GM19025 (cell line): ENCODE measurements at regions not wholly inside any gene's neighbourhood (a gene's known extent, or its start where the extent isn't known, plus 50 kb on each side); places are given as distances from the start of the nearest gene placed in this dataset.

Experiments used
- ATAC-seq: cut with Tn5 transposase; IDR thresholded peaks from one replicate; pipeline ENCODE4 v1.9.1; 2021; ENCODE audit warnings: mild to moderate bottlenecking, low read depth, moderate library complexity; ENCODE audit not compliant: unreplicated experiment

- no peak for ATAC-seq
These were observed 855.1 kb upstream of the TENM3 start for GRCh38 chr4:181388061-181388460.

- no peak for ATAC-seq
These were observed 826.2 kb upstream of the TENM3 start for GRCh38 chr4:181416966-181417365.

DNA sequence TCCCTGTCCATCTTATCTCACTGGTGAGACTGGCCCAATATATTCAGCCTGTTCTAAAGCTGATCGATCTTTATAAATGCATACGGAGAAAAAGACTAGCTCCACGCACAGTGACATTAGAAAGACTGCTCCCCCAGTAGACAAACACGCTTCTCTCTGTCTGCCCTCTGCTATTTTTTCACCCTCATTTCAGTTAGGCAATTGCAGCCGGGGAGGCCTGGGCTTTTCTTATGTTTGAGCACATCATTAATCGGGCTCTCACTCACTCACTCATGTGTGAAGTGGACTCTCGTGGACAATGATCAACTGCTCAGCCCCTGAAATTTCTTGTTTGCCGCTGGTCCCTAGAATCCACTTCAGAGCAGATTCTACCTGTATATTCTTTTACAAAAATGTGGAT, 824.7 kb upstream of the TENM3 start:
- no peak for ATAC-seq

DNA sequence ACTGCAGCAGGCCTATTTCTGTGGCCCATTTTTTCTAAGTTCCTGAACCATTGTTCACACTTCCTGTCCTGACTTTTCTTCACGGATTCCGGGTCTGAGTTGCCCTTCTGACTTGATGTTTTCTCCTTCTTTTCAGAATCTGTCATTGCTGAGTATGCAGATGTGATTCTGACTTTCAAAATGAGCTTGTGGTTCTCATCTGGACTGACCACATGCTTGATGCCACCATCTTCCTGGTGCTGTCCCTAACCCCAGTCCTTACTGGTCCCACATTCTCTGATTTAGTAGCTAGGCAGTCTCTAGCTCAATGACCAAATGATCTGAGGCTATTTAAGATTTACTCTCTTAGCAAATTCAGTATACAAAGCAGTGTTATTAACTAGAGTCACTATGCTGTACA, 822.3 kb upstream of the TENM3 start:
- ATAC-seq = no peak

DNA sequence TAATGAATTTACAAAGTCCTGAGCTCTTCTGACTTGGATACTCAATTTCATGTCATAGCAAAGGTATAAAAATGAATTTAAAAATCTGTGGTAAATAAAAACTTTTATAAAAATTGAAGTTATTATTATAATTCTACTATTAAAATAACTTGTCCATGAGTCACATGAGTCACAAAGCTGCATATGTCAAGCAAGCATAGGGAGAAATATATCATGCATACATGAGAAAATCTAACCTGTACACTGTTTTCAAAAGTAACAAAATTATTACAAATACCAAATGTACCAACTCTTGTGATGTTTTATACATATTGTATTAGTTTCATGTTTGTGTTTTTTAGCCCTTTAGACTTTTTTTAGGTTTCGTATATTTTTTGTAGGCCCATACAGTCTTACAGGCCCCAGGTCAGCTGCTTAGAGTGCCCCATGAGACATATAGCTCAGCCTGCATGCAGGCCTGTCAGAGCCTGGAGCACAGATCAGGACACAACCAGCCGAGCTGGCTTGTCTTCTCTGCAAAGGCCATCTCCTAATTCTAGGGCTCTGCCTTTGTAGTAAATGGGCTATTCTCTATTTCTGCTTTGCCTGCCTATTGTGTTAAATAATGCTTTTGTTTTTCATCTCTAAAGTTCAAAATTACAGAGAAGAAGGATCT, 818.7 kb upstream of the TENM3 start:
- no peak for ATAC-seq

DNA sequence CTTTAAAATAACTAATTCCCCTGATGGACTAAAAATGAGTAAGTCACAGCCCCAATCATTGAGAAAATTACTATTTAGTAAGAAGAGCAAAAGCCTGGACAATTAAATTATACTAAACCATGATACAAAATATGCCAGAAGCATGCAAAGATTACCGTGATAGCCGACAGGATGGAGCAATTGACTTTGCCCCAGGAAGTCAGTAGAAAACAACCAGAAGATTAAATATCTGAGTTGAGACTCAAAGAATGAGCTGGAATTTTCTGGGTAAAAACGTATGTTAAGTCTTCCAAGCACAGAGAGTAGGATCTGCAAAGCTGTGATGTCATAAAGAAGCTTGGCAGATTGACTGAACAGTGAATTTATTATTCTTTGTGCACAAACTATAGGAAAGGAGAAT, 816.1 kb upstream of the TENM3 start:
- no peak for ATAC-seq

DNA sequence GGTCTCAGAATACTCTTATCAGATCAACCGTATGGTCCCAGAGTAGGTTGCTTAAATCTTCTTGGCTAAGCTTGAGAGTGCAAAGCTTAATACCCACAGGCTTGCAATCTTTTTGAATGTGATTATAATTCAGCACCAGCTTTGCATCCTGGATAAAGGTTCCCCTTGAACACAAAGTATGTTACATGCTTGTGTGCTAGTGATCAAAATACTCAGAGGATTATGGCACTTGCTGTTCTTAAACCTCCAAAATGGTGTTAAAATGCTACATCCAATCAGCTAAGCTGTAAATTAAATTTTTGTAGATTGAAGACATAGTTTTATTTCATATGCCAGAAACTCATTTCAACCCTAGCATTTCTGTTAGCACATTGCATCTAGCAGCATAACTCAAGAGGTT, 812.2 kb upstream of the TENM3 start:
- ATAC-seq = no peak

GRCh38 chr4:181431661-181432060, 811.5 kb upstream of the TENM3 start:
- ATAC-seq = no peak

GRCh38 chr4:181432335-181432734, 810.9 kb upstream of the TENM3 start:
- ATAC-seq = no peak

GRCh38 chr4:181437895-181438294, 805.3 kb upstream of the TENM3 start:
- ATAC-seq = no peak

DNA sequence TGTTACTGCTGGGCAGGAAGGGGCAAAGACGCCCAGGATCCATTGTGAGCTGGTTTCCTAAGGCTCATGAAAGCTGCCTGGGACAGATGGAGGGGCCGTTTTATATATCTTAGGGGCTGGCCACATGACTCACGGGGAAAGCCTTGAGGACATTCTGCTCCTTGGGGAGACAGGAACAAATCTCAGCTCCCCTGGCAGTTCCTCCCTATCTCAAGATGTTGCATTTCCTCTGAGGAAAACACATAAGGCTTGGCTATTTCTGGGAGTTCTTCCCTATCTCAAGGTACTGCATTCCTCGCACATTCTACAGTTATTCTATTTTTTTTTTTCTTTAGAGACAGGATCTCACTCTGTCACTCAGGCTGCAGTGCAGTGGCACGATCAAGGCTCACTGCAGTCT, 804.6 kb upstream of the TENM3 start:
- no peak for ATAC-seq

DNA sequence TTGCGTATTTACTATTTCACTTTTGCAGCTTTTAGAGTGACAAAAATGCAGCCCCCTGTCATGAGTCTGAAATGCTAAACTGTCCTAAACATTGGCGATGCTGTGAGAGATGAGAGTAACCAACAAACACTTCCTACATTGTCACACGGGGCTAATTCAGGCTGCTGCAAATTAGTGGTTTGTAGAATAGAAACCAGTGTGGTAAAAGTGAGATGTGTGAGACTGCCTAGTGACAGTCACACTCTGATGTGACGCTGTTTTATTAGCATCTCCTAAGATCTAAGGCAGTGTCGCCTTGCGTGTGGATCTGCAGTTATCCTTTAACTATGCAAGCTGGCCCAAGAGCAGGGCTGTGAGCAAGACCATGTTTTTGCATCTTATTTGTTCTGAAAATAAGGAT, 800.2 kb upstream of the TENM3 start:
- no peak for ATAC-seq

DNA sequence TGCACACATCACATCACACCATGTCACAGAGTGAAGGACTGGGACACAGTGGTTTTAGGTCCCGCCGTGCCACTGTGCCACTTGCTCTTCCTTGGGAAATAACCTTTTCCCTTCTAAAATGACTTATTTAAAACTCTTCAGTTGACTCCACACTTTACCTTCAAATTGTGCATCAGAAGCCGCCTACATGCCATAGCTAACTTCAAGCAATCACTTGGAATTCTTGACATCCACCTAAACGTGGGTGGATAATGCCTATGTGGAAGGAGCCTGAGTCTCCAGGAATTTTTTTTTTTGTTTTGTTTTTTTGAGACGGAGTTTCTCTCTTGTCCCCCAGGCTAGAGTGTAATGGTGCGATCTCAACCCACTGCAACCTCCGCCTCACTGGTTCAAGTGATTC, 777.4 kb upstream of the TENM3 start:
- no peak for ATAC-seq

DNA sequence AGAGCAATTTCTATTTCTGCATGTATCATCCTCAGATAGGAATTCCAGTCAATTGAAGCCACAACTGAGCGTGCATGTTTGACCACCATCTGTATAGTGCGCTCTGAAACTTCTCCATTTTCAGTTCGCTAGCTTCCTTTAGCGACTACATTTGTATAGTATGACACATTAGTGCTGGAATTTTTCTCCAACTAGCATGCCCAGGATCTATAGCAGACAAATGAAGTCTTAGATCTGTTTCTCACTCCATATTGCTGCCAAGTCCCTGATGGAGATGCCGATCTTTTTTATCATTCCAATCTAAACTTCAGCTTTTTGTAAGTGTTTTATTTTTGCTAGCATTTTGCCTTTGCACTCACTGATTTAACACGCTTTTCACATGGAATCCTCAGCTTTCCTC, 774.8 kb upstream of the TENM3 start:
- ATAC-seq = no peak

DNA sequence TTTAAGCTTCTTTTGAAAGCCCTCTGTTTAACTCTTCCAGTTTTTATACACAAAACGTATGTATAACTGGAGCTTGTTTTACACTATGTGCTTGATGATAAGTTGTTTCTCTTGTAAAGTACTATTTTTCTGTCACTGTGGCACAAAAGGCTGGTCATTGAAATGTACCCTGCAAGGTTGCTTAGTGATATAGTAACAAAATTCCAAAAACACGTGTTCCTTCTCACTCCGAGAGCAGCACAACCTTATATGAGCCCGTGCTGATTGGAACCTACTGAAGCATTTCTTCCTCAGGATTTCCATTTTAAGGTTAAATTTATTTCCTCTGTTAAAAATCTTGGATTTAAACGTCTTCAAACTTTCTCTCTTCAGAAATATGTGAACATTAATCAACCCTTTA, 772.9 kb upstream of the TENM3 start:
- ATAC-seq = no peak

GRCh38 chr4:181475359-181475758, 767.8 kb upstream of the TENM3 start:
- ATAC-seq = no peak

GRCh38 chr4:181475781-181476507, 767.3 kb upstream of the TENM3 start:
- ATAC-seq = no peak

GRCh38 chr4:181476508-181476890, 766.7 kb upstream of the TENM3 start:
- no peak for ATAC-seq

GRCh38 chr4:181477591-181477990, 765.6 kb upstream of the TENM3 start:
- no peak for ATAC-seq

DNA sequence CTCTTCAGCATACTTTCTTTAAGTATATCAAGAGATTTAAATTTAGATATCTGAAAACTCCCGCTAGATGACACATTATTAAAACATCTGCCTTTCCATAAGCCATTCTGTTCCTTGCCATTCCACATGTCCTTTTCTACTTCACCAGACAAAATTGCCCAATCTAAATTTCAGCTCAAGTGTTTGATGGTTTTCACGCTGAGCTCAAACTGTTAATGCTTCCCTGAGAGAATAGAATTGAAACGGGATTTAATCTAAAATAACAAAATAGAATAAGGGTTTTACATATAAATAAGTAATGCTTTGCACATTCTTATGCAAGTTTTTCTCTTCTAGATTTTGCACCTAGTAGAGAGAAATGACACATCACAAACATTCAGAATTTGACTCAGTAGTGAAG, 764.5 kb upstream of the TENM3 start:
- no peak for ATAC-seq

DNA sequence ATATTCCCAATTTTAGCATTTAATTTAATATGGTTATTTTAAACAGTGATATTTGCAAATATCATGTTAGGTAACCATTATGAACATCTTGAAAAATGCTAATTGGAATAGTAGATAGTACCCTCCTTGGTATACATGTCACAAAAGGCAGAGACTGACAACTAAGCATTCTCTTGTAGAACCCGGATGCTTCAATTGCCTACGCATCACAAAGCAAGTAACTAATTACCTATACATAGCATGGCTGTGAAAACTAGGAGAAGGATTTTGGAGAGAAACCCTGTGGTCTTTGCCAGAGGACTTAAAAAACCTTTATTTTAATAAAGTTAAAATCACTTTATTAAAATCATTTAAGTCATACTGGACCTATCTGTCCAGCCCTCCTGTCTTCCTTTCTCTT, 764.1 kb upstream of the TENM3 start:
- no peak for ATAC-seq

- ATAC-seq = no peak
These were observed 758.8 kb upstream of the TENM3 start for GRCh38 chr4:181484396-181484795.
